CMK (cell line): ENCODE measurements at regions not wholly inside any gene's neighbourhood (a gene's known extent, or its start where the extent isn't known, plus 50 kb on each side); places are given as distances from the start of the nearest gene placed in this dataset.

ENCODE experiments used
- DNase-seq: peaks from one replicate; pipeline ENCODE4 v3.0.0-alpha.2; 2010; ENCODE audit warnings: low read depth

GRCh38 chr9:108235609-108236008 lies 620.2 kb downstream of the ACTL7B start:
- DNase-seq, result no peak

GRCh38 chr9:108234811-108235210 lies 621.0 kb downstream of the ACTL7B start:
- DNase-seq, result no peak

GRCh38 chr9:108225149-108225800 lies 630.5 kb downstream of the ACTL7B start:
- DNase-seq, result no peak

GRCh38 chr9:108224716-108225115 lies 631.1 kb downstream of the ACTL7B start:
- DNase-seq, result no peak

GRCh38 chr9:108219664-108220063 lies 636.1 kb downstream of the ACTL7B start:
- no peak for DNase-seq

- no peak for DNase-seq
These were observed 638.1 kb downstream of the ACTL7B start for GRCh38 chr9:108217431-108218349.

- no peak for DNase-seq
These were observed 642.3 kb downstream of the ACTL7B start for GRCh38 chr9:108213511-108213910.

GRCh38 chr9:108212184-108212583 lies 643.6 kb downstream of the ACTL7B start:
- DNase-seq, result no peak

- no peak for DNase-seq
These were observed 644.3 kb downstream of the ACTL7B start for GRCh38 chr9:108211411-108211955.

- DNase-seq, result no peak
These were observed 646.6 kb downstream of the ACTL7B start for GRCh38 chr9:108209132-108209685.

GRCh38 chr9:108207561-108208165 lies 648.1 kb downstream of the ACTL7B start:
- DNase-seq, result no peak

- no peak for DNase-seq
These were observed 650.5 kb downstream of the ACTL7B start for GRCh38 chr9:108205276-108205675.

- no peak for DNase-seq
These were observed 657.9 kb downstream of the ACTL7B start for GRCh38 chr9:108197899-108198298.

- no peak for DNase-seq
These were observed 658.8 kb downstream of the ACTL7B start for GRCh38 chr9:108197008-108197365.

- DNase-seq, result no peak
These were observed 659.3 kb downstream of the ACTL7B start for GRCh38 chr9:108196332-108197007.

- no peak for DNase-seq
These were observed 661.6 kb downstream of the ACTL7B start for GRCh38 chr9:108194154-108194553.

GRCh38 chr9:108193026-108193710 lies 662.6 kb downstream of the ACTL7B start:
- no peak for DNase-seq

GRCh38 chr9:108191065-108191464 lies 664.7 kb downstream of the ACTL7B start:
- no peak for DNase-seq

- no peak for DNase-seq
These were observed 666.8 kb downstream of the ACTL7B start for GRCh38 chr9:108188976-108189375.

- no peak for DNase-seq
These were observed 667.3 kb downstream of the ACTL7B start for GRCh38 chr9:108188482-108188881.
